ENCODE measurements at regions not wholly inside any gene's neighbourhood (a gene's known extent, or its start where the extent isn't known, plus 50 kb on each side); places are given as distances from the start of the nearest gene placed in this dataset.

DNA sequence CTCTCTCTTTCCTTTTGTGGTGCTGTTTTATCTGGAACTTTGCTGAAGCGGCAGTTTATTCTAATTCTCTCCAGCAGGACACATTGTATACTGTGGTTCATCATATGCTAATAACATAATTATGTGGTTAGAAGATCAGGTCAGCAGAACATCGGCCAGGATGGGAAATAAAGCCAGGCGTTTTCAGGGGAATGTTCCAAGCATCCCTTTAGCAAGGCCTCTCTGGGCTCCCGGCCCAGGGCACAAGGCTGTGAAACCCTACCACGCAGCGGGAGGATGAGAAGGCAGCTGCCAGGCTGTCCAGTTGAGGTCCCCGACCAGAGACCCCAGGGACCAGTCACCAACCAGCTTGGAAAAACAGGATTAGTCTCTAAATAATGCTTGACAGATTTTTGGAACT, 112.2 kb upstream of the GALNT17 start:
- TF ChIP-seq, protein P1, sequence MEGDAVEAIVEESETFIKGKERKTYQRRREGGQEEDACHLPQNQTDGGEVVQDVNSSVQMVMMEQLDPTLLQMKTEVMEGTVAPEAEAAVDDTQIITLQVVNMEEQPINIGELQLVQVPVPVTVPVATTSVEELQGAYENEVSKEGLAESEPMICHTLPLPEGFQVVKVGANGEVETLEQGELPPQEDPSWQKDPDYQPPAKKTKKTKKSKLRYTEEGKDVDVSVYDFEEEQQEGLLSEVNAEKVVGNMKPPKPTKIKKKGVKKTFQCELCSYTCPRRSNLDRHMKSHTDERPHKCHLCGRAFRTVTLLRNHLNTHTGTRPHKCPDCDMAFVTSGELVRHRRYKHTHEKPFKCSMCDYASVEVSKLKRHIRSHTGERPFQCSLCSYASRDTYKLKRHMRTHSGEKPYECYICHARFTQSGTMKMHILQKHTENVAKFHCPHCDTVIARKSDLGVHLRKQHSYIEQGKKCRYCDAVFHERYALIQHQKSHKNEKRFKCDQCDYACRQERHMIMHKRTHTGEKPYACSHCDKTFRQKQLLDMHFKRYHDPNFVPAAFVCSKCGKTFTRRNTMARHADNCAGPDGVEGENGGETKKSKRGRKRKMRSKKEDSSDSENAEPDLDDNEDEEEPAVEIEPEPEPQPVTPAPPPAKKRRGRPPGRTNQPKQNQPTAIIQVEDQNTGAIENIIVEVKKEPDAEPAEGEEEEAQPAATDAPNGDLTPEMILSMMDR (IDR thresholded peaks at IDR 0.05; ENCODE audit: extremely low read depth, insufficient read depth, missing control alignments) = no peak
- DNase-seq (ENCODE audit: low spot score) = no peak
- in situ Hi-C loops (cut with MboI; ENCODE audit: low pct_unique_long_range_greater_than_20kb, low sequenced_read_pairs, unreplicated experiment) = no loop called here

DNA sequence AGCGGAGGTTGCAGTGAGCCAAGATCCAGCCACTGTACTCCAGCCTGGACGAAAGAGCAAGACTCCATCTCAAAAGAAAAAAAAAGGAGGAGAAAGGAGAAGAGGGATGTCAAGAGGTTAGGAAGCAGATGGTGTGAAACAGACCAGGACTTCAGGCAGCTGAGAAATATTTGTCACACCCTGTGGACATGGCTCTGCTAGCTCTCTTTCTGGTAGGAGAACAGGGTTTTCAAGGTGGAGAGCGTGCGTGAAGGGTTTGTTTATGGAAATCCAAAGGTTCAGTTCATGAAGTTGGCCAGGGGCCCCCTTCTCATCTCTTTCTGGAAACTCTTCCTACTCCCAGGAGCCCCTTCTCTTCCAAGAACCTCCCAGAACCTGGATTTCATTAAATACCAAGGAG, 110.8 kb upstream of the GALNT17 start:
- no peak for DNase-seq (ENCODE audit: low spot score)
- TF ChIP-seq, protein P1 (IDR thresholded peaks at IDR 0.05; ENCODE audit: extremely low read depth, insufficient read depth, missing control alignments) = no peak
- in situ Hi-C loops (cut with MboI; ENCODE audit: low pct_unique_long_range_greater_than_20kb, low sequenced_read_pairs, unreplicated experiment) = no loop called here

DNA sequence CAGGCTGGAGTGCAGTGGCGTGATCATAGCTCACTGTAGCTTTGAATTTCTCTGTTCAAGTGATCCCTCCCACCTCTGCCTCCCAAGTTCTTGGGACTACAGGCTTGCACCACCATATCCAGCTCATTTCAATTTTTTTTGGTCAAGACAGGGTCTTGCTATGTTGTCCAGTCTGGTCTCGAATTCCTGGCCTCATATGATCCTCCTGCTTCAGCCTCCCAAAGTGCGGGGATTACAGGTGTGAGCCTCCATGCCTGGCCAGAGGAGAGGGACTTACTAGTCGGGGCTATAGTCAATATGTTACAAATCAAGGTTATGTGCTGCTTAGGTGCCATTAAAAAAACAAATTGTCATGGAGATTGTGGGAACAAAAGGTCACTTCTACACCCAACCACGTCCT, 105.3 kb upstream of the GALNT17 start:
- in situ Hi-C loops (cut with MboI; ENCODE audit: low pct_unique_long_range_greater_than_20kb, low sequenced_read_pairs, unreplicated experiment) = no loop called here
- DNase-seq (ENCODE audit: low spot score) = no peak
- TF ChIP-seq, protein P1 (IDR thresholded peaks at IDR 0.05; ENCODE audit: extremely low read depth, insufficient read depth, missing control alignments) = no peak

DNA sequence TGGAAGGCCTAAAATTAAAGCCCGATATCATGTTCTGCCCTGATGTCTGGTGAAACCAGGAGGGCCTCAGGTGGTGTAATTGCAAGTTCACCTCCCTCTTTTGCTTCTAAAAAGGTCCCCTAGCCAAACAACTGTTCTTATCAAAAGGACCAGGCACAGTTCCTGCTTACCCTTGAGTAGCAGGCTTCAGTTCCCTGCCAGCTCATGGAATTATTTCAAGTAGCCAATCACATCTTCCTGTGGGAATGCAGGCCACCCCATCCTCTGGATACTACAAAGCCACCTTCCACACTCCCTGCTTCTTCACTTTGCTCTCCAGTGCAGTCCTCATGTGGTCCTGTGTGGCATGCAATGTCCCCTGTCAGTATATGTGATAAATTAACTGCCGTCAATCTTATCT, 97.7 kb upstream of the GALNT17 start:
- in situ Hi-C loops (cut with MboI; ENCODE audit: low pct_unique_long_range_greater_than_20kb, low sequenced_read_pairs, unreplicated experiment) = no loop called here
- no peak for DNase-seq (ENCODE audit: low spot score)
- TF ChIP-seq, protein P1 (IDR thresholded peaks at IDR 0.05; ENCODE audit: extremely low read depth, insufficient read depth, missing control alignments) = no peak

DNA sequence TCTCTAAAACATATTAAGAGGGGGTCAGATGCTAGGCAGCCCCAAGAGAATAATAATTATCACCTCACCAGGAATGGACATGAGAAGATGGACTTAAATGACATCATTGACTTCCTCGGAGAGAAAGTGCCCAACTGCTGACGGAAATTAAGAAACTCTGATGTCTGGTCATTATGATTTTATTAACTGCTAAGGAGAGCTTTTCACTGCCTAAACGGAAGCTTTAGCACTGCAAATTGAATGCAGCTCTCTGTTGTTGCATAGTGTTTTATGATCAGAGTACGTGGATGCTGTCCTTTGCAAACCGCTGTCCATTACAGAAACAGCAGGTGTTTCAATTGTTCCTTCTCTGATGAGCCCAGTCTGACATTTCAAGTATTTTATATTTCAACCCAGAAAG, 89.4 kb upstream of the GALNT17 start:
- no peak for DNase-seq (ENCODE audit: low spot score)
- TF ChIP-seq, protein P1 (IDR thresholded peaks at IDR 0.05; ENCODE audit: extremely low read depth, insufficient read depth, missing control alignments) = no peak
- in situ Hi-C loops (cut with MboI; ENCODE audit: low pct_unique_long_range_greater_than_20kb, low sequenced_read_pairs, unreplicated experiment) = no loop called here

DNA sequence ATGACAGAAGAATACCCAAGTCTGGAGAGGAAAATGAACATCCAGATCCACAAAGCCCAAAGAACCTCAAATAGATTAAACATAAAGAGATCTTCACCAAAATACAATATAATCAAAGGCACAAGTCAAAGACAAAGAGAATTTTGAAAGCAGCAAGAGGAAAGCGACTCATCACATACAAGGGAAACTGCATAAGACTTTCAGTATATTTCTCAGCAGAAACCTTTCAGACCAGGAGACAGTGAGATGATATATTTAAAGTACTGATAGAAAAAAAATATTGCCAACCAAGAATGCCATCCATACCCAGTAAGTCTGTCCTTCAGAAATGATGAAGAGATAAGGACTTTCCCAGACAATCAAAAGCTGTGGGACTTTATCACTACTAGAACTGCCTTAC, 81.5 kb upstream of the GALNT17 start:
- DNase-seq (ENCODE audit: low spot score) = no peak
- TF ChIP-seq, protein P1 (IDR thresholded peaks at IDR 0.05; ENCODE audit: extremely low read depth, insufficient read depth, missing control alignments) = no peak
- in situ Hi-C loops (cut with MboI; ENCODE audit: low pct_unique_long_range_greater_than_20kb, low sequenced_read_pairs, unreplicated experiment) = no loop called here

DNA sequence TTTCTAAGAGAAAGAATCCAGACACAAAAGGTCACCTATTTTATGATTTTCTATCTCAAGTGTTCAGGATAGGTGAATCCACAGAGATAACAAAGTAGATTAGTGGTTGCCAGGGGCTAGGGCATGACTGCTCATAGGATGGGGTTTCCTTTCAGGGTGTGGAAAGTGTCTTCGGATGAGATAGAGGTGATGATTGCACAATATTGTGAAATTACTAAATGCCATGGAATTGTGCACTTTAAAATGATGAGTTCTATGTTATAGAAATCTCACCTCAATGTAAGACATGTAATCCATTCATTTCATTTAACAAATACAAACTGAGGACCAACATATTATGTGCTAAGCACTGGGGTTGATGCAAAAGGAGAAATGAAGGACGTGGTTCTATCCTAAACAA, 76.4 kb upstream of the GALNT17 start:
- TF ChIP-seq, protein P1 (IDR thresholded peaks at IDR 0.05; ENCODE audit: extremely low read depth, insufficient read depth, missing control alignments) = no peak
- in situ Hi-C loops (cut with MboI; ENCODE audit: low pct_unique_long_range_greater_than_20kb, low sequenced_read_pairs, unreplicated experiment) = no loop called here
- no peak for DNase-seq (ENCODE audit: low spot score)

All from GM13977 (cell line).